ENCODE measurements at regions not wholly inside any gene's neighbourhood (a gene's known extent, or its start where the extent isn't known, plus 50 kb on each side); places are given as distances from the start of the nearest gene placed in this dataset.

GRCh38 chr1:23614032-23614660 is 54.8 kb upstream of the ID3 start:
- DNase-seq: no peak

GRCh38 chr1:23613191-23614031 is 54.1 kb upstream of the ID3 start:
- DNase-seq: no peak

GRCh38 chr1:23611601-23612327 is 52.5 kb upstream of the ID3 start:
- no peak for DNase-seq

DNA sequence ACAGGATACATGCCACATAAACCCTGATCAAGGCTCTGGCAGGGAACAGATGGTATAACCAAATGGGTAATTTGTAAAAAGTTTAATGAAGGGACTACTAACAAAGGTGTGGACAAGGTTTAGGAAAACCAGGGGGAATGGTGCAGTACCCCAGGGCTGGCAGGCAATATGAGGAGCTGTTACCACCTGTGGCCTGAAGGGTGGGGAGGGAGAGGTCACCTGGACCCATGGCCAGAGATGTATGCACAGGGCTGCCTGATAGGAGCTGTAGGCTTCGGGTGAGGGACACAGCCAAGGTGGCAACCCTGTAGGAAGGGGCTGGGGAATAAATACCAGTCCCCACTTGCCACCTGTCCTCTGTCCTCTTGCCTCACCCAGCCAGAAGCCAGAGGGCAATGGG is 51.4 kb upstream of the ID3 start:
- DNase-seq: no peak

DNA sequence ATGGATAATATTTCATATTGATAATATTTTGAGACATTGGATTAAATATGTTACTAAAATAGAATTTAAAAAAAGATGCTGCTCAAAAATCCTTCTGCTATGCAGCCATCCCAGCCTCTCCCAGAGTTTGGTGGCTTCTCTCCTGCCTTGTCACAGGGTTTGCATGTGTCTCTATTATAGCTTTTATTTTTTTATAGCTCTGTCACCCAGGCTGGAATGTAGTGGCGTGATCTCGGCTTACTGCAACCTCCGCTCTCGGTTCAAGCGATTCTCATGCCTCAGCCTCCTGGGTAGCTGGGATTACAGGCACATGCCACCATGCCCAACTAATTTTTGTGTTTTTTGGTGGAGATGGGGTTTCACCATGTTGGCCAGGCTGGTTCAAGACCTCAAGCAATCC is 50.7 kb upstream of the ID3 start:
- DNase-seq: no peak
